Gastroesophageal sphincter (tissue), 3 donors: ENCODE measurements at regions not wholly inside any gene's neighbourhood (a gene's known extent, or its start where the extent isn't known, plus 50 kb on each side); places are given as distances from the start of the nearest gene placed in this dataset.

ENCODE experiments used
- POLR2A ChIP-seq, 2 donors: fragments of 450-650 bp; IDR thresholded peaks; one replicate each; pipeline ENCODE4 v1.6.1; 2017; ENCODE audit warnings: antibody characterized with exemption in 2 of 2, mild to moderate bottlenecking in 2 of 2, moderate library complexity in 1 of 2
- TF ChIP-seq, protein P1 (sequence below), 4 experiments: fragments of 200-600 bp in 2 of 4; fragments of 450-650 bp in 2 of 4; sonication (generic) in 1 of 4; IDR thresholded peaks; one replicate each; pipeline ENCODE4 v1.5.1; 2017 to 2019; ENCODE audit warnings: antibody characterized with exemption in 4 of 4, mild to moderate bottlenecking in 2 of 4, moderate library complexity in 2 of 4

DNA sequence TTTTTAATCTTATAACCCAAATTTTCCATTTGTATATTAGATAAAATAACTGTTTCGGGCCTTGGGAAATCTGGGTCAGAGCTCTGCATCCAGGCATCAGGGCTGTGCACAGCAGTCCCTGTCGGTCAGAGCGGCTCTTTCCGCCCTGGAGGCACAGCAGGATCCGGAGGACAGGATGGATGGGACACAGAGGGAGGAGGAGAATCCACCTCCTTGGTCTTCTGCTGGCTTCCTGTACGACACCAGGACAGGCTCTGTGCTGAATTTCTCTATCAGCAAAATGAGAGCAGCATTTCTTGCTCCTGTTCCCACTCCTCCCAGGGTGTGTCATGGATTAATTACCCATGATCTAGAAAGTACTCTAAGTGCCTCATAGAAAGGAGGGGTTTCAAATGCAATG lies 254.9 kb downstream of the SKAP2 start:
- TF ChIP-seq, protein P1, sequence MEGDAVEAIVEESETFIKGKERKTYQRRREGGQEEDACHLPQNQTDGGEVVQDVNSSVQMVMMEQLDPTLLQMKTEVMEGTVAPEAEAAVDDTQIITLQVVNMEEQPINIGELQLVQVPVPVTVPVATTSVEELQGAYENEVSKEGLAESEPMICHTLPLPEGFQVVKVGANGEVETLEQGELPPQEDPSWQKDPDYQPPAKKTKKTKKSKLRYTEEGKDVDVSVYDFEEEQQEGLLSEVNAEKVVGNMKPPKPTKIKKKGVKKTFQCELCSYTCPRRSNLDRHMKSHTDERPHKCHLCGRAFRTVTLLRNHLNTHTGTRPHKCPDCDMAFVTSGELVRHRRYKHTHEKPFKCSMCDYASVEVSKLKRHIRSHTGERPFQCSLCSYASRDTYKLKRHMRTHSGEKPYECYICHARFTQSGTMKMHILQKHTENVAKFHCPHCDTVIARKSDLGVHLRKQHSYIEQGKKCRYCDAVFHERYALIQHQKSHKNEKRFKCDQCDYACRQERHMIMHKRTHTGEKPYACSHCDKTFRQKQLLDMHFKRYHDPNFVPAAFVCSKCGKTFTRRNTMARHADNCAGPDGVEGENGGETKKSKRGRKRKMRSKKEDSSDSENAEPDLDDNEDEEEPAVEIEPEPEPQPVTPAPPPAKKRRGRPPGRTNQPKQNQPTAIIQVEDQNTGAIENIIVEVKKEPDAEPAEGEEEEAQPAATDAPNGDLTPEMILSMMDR (IDR thresholded peaks at IDR 0.05): no peak
- no peak for TF ChIP-seq POLR2A (IDR thresholded peaks at IDR 0.05)
